Endothelial cell of umbilical vein (primary cell): ENCODE measurements at regions not wholly inside any gene's neighbourhood (a gene's known extent, or its start where the extent isn't known, plus 50 kb on each side); places are given as distances from the start of the nearest gene placed in this dataset.

Experiments
- BruUV-seq: library from RNA; stranded (reverse); fragments of 400-500 nt; replicated peaks from 2 replicates; lab custom pipeline; 2021; lab: Mats Ljungman, UMichigan
- CTCF ChIA-PET: fragments of 300-600, 350-600 bp; sonication (Branson Sonifier 250); formaldehyde crosslinking; loops from one replicate; lab custom pipeline; 2021; ENCODE audit warnings: antibody characterized with exemption, inconsistent platforms; lab: Charles Lee
- POLR2A ChIA-PET: fragments of 300-600, 350-600 bp; sonication (Branson Sonifier 250); formaldehyde crosslinking; loops from one replicate; lab custom pipeline; 2021; ENCODE audit warnings: antibody characterized with exemption, inconsistent platforms; lab: Charles Lee
- DNase-seq: peaks from one replicate; pipeline ENCODE4 v3.0.0-alpha.2; 2011; ENCODE audit warnings: low read depth, low spot score
- FAIRE-seq: peaks from 2 replicates; lab custom pipeline; 2011; peaks lifted over from hg19 to GRCh38; lab: Jason Lieb, UNC
- H2AFZ ChIP-seq: 2 replicates; pipeline ENCODE4 v1.6.0; 2012; ENCODE audit warnings: low read depth, low read length, control low read depth, inconsistent platforms
- H3K27ac ChIP-seq: 2 replicates; pipeline ENCODE4 v1.5.1; 2011; ENCODE audit warnings: low read depth, mild to moderate bottlenecking, control low read depth, low read length, moderate library complexity; ENCODE audit not compliant: insufficient read depth
- H3K27me3 ChIP-seq, 2 experiments: 2 replicates each; pipeline versions ENCODE4 v1.6.0 to v1.6.1; 2011; ENCODE audit warnings: low read length in 2 of 2, mixed read lengths in 1 of 2; ENCODE audit not compliant: control insufficient read depth in 2 of 2, insufficient read depth in 2 of 2
- H3K36me3 ChIP-seq, 2 experiments: 2 replicates in 1 of 2; 3 replicates in 1 of 2; pipeline ENCODE4 v1.5.1; 2011; ENCODE audit warnings: low read length in 2 of 2, mild to moderate bottlenecking in 1 of 2, moderate library complexity in 1 of 2; ENCODE audit not compliant: control insufficient read depth in 2 of 2, insufficient read depth in 2 of 2; ENCODE audit errors: extremely low read depth in 1 of 2
- H3K4me1 ChIP-seq: 3 replicates; pipeline ENCODE4 v1.5.1; 2011; ENCODE audit warnings: mild to moderate bottlenecking, low read length; ENCODE audit not compliant: control insufficient read depth, insufficient read depth; ENCODE audit errors: extremely low read depth
- H3K4me2 ChIP-seq: 2 replicates; pipeline ENCODE4 v1.6.1; 2011; ENCODE audit warnings: low read length, control low read depth, mixed read lengths; ENCODE audit not compliant: insufficient read depth
- H3K4me3 ChIP-seq, 3 experiments: fragments of 200-600 bp in 1 of 3; sonication (generic), shearing (Covaris generic) in 1 of 3; replicated peaks in 1 of 3; 2 replicates each; pipeline ENCODE4 v1.5.1; 2011 to 2016; ENCODE audit warnings: control low read depth in 3 of 3, low read length in 3 of 3, mild to moderate bottlenecking in 2 of 3, inconsistent platforms in 1 of 3, low read depth in 1 of 3, moderate library complexity in 1 of 3; ENCODE audit not compliant: insufficient read depth in 1 of 3
- H3K79me2 ChIP-seq: 2 replicates; pipeline ENCODE4 v1.6.0; 2012; ENCODE audit warnings: low read length, inconsistent platforms; ENCODE audit not compliant: control insufficient read depth, insufficient read depth
- H3K9ac ChIP-seq: replicated peaks from 2 replicates; pipeline ENCODE3; 2011; ENCODE audit warnings: low read length, control low read depth; ENCODE audit not compliant: insufficient read depth; ENCODE audit errors: extremely low read depth
- H3K9me1 ChIP-seq: replicated peaks from 3 replicates; pipeline ENCODE4 v1.6.0; 2011; ENCODE audit warnings: mild to moderate bottlenecking, low read length; ENCODE audit not compliant: control insufficient read depth, insufficient read depth; ENCODE audit errors: extremely low read depth
- H3K9me3 ChIP-seq: replicated peaks from 2 replicates; pipeline ENCODE4 v1.5.1; 2012; ENCODE audit warnings: low read length, inconsistent platforms; ENCODE audit not compliant: control insufficient read depth, insufficient read depth
- H4K20me1 ChIP-seq: replicated peaks from 2 replicates; pipeline ENCODE3; 2011; ENCODE audit warnings: mild to moderate bottlenecking, low read length; ENCODE audit not compliant: control insufficient read depth, insufficient read depth; ENCODE audit errors: extremely low read depth
- CTCF ChIP-seq, 2 donors: IDR thresholded peaks; 1 replicate in 1 of 2; 2 replicates in 1 of 2; pipeline ENCODE4 v1.5.1; 2011; ENCODE audit warnings: low read length in 2 of 2, mild to moderate bottlenecking in 2 of 2, moderate library complexity in 2 of 2, control low read depth in 1 of 2, inconsistent platforms in 1 of 2, low read depth in 1 of 2; ENCODE audit not compliant: insufficient read depth in 1 of 2; ENCODE audit errors: extremely low read depth in 1 of 2
- EZH2 ChIP-seq: IDR thresholded peaks from 2 replicates; pipeline ENCODE4 v1.6.1; 2012; ENCODE audit warnings: borderline replicate concordance, low read depth, mild to moderate bottlenecking, moderate library complexity, low read length, inconsistent platforms; ENCODE audit not compliant: severe bottlenecking
- FOS ChIP-seq: IDR thresholded peaks from 2 replicates; pipeline ENCODE4 v1.6.1; 2011; ENCODE audit warnings: mild to moderate bottlenecking, low read length, moderate library complexity, borderline replicate concordance; ENCODE audit not compliant: insufficient read depth
- GATA2 ChIP-seq: IDR thresholded peaks from 2 replicates; pipeline ENCODE4 v1.7.0; 2011; ENCODE audit warnings: low read depth, mild to moderate bottlenecking, moderate library complexity, mixed read lengths, low read length; ENCODE audit not compliant: insufficient read length, insufficient read depth
- JUN ChIP-seq: IDR thresholded peaks from 2 replicates; pipeline ENCODE4 v1.6.1; 2011; ENCODE audit warnings: borderline replicate concordance, low read depth; ENCODE audit not compliant: insufficient read length, insufficient read depth
- MAX ChIP-seq: IDR thresholded peaks from 2 replicates; pipeline ENCODE4 v1.6.1; 2011; ENCODE audit not compliant: insufficient read depth, insufficient read length
- MYC ChIP-seq: IDR thresholded peaks from one replicate; pipeline ENCODE4 v1.6.1; 2011; ENCODE audit warnings: mild to moderate bottlenecking, low read depth, low read length
- POLR2A ChIP-seq: IDR thresholded peaks from 2 replicates; pipeline ENCODE4 v1.6.1; 2012; ENCODE audit warnings: low read depth, mild to moderate bottlenecking, control low read depth, low read length
- POLR2AphosphoS5 ChIP-seq: IDR thresholded peaks from 2 replicates; pipeline ENCODE4 v1.6.1; 2012; ENCODE audit warnings: low read depth, mild to moderate bottlenecking, control low read depth, low read length, moderate library complexity; ENCODE audit not compliant: insufficient read depth
- dilution Hi-C: fragments of 300-500 bp; cut with MboI; formaldehyde crosslinking; loops from one replicate; pipeline ENCODE4 v1.15.0; 2019; ENCODE audit warnings: low sequenced_read_pairs; ENCODE audit not compliant: extremely low pct_ligation_motif_present
- intact Hi-C: fragments of 100-400 bp; cut with micrococcal nuclease; formaldehyde crosslinking; loops from one replicate; pipeline ENCODE4 v1.10.0; 2022

GRCh38 chr1:109827986-109828385 is 64.3 kb upstream of the EPS8L3 start:
- Histone ChIP-seq H3K9me1 (no peaks in the 10 kb centered on the region), H3K4me2 (no peak overlapping the region), H3K79me2 (no peaks in the 10 kb centered on the region), H3K9me3 (no peaks in the 10 kb centered on the region), H2AFZ (no peak overlapping the region), H3K4me3 (no peak overlapping the region), H3K27ac (no peak overlapping the region), H4K20me1 (no peaks in the 10 kb centered on the region), H3K27me3 (no peaks in the 10 kb centered on the region), H3K4me1 (no peaks in the 10 kb centered on the region), H3K9ac (no peak overlapping the region), H3K36me3 (no peaks in the 10 kb centered on the region)
- BruUV-seq = no TSS peak
- intact Hi-C loops = no loop called here
- POLR2A ChIA-PET = interaction anchor here (0.9 kb wide), 1 partner anchor 169 kb away, joined by 6 read pairs; no protein-coding TSS in a partner anchor
- CTCF ChIA-PET = interaction anchor here (1.0 kb wide), 1 partner anchor 40 kb away, joined by 4 read pairs; no protein-coding TSS in a partner anchor
- TF ChIP-seq FOS = no peak
- TF ChIP-seq JUN = no peak
- no peak for TF ChIP-seq CTCF (IDR thresholded peaks at IDR 0.05; ENCODE audit: extremely low read depth in 1 of 2, insufficient read depth in 1 of 2, low read depth in 1 of 2, low read length in 2 of 2)
- TF ChIP-seq MYC = no peak
- no peak for TF ChIP-seq GATA2
- TF ChIP-seq MAX = no peak
- TF ChIP-seq EZH2 = no peak
- no peak for TF ChIP-seq POLR2A
- TF ChIP-seq POLR2AphosphoS5 = no peak
- FAIRE-seq = no peak
- dilution Hi-C loops = no loop called here
- no peak for DNase-seq
